Bone marrow (tissue), 2 donors: ENCODE measurements at regions not wholly inside any gene's neighbourhood (a gene's known extent, or its start where the extent isn't known, plus 50 kb on each side); places are given as distances from the start of the nearest gene placed in this dataset.
"Not testable (repeated sequence)": the region's sequence is repeated elsewhere in the genome, so short reads cannot be mapped to it uniquely, and the experiment has no call there.

Source experiments
- DNase-seq, 2 donors: peaks; one replicate each; lab custom pipeline; 2025; lab: John Stamatoyannopoulos, UW

DNA sequence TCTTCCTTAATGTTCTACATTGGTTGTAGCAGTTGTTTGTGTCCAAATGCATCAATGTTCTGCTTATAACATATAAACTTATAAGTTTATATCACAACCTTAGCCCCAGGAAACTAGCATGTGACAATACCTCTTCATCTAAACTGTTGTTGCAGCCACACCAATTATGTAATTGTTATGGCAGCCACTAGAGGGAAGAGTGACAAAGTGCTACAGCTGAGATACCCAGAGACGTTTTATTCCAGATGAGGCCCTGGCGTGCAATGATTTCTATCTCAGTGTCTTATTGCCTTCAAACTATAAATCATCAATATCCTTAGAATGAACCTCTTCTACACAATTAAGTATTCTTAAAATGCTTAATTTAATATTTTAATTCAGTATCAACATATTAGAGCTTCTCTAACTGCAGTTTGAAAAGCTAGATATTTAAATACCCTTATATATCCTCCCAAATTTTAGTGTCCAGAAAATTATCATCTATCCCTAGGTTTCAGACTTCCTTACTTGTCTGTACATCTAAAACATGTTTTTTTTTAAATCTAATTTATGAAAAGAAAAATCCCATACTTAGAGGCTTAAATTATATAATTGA, 171.6 kb downstream of the PCDH10 start:
- DNase-seq: no peak

DNA sequence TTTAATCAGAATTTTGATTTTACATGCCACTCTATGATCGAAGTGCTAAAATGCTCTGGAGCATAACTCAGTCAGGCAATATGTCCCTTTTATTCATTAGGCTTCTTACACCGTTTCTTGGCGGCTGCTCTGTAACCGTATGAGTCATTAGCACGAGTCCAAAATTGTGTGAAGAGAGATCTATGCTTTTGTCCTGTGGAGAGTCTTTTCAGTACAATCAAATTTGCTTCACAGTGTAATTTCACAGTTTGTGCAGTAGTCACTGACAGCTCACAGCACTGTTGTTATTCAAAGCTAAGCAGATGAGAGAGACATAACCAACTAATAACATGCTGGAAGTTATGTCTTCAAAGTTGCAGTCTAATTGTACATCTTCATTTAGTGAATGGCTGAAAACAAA, 167.8 kb downstream of the PCDH10 start:
- DNase-seq: no peak

DNA sequence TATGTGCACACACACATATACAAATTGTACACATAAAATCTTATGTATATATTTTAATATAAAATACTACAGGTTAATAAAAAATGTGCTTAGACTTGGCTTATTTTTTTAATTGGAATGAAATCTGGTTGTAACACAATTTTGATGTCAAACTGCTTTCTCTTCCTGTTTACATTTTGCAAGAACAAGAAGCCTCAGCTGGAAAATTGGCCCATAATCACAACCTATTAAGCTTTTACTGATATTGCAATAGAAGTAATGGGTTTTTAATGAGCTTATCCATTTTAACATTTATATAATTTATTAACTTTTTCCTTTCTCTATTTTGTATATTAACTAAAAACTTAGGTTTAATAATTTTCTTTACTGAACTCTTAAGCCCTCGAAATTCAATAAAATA, 165.9 kb downstream of the PCDH10 start:
- DNase-seq: no peak

DNA sequence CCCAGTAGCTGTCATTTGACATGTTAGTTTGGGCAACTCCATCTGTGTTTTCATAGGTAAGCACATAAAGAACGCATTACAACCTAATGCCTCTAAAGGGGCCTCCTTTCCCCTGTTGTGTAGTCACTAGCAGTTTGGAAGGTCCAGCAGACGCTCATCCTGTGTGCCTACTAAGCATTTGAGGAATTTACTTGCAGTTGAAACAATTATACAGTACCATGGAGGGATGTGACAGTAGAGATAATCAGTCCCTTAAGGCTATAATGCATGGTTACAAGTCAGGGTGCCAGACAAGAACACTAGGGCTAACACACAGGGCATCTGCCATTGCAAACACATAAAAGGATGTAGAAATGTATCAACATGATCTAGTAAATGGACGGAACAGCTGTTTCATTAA, 138.3 kb downstream of the PCDH10 start:
- DNase-seq: no peak

DNA sequence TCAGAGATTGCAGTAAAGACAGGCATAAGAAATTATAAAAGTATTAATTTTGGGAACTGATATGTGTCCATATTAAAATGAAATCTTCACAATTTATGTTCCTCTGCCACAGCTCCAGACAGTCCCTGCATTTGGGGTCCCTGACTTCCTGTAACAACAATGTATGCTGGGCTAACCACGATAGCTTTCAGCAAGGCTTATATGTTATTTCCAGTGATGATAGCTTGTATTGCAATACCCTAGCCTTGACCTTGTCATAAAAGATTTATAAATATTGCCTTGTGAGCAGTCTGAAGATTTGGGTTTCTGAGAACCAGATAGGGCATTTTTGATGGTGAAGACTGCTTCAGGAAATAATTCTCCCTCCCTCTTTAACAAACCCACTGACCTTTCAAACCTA, 129.5 kb downstream of the PCDH10 start:
- no peak for DNase-seq

DNA sequence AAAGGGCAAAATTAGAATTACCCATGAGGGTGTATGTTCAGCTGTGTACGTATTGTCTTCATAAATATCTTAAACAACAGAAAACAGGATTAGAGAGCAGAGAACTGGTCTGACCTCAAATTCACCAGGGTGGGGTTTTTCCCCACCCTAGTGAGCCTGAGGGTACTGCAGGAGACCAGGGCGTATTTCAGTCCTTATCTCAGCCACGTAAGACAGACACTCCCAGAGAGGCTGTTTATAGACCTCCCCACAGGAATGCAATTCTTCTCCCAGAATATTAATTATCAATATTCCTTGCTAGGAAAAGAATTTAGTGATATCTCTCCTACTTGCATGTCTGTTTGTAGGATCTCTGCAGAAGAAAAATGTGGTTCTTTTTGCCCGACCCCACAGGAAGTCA, 128.8 kb downstream of the PCDH10 start:
- DNase-seq: not testable (repeated sequence)

DNA sequence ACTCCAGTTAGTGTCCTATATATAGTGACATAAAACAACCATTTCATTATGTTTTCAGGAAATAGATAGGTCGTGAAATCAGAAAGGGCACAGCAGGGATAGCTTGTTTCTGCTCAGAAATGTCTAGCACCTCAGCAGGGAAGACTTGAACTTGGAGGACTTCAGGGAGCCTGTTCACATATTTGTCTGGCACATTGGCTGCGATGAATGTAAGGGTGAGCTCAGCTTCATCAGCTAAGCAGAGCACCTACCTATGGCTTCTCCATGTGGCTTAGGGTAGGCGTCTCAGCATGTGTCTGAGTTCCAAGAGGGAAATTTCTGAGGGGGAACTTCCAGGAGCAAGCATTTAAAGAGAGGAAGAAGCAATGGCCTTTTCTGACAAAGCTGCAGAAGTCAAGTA, 126.2 kb downstream of the PCDH10 start:
- DNase-seq: no peak

DNA sequence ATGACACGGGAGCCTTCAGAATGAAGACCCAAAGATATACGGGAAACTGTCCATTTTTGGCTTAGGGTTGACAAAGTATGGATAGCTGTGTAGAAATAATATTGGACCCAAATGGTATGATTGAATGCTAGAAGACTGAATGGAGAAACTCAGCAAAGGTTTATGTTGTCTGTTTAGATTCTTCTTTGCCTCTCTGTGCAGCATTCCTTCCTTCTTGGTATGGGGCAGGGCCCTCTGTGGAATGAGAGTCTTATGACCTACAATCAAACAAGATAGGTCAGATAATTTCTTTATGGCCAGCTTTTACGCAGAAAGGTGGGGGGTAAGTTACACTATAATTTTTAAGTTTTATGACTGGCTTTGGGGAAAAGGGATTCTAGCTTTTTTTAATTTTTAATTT, 124.3 kb downstream of the PCDH10 start:
- DNase-seq: no peak

DNA sequence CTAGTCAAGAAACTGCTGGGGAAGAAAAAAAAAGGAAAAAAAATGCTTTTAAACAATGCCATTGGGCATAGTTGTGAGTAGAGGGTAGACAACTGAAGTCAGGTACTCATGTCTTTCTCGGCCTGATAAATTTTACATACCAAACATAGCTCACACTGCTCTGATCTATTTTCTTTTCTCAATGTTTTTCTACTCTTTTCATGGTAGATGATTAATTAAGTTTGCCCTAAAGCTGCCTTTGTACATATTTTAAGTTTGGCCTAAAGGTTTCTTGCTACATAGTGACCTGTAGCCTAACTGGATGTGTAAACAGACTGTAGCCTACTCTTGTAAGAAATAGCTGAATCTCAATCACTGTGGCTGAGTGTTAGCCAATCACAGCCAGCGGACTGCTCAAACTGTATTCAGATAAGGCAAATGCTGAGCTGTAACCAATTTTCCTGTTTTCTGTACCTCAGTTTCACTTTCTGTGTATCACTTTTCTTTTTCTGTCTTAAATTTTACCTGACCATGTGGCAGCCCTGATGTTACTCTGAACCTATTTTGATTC, 121.0 kb downstream of the PCDH10 start:
- DNase-seq: no peak

DNA sequence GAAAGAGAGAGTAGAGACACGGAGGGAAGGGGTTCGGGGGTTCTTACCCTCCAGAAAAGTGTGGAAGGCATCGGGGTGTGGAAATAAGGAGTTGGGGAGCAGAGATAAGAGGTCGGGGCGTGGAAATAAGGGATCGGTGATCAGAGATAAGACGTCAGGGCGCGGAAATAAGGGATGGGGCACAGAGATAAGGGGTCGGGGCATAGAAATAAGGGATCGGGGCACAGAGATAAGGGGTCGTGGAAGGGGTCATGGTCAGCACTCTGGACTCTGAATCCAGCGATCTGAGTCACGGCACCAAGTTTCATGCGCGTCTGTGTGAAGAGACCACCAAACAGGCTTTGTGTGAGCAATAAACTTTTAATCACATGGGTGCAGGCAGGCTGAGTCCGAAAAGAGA, 119.1 kb downstream of the PCDH10 start:
- DNase-seq: no peak

DNA sequence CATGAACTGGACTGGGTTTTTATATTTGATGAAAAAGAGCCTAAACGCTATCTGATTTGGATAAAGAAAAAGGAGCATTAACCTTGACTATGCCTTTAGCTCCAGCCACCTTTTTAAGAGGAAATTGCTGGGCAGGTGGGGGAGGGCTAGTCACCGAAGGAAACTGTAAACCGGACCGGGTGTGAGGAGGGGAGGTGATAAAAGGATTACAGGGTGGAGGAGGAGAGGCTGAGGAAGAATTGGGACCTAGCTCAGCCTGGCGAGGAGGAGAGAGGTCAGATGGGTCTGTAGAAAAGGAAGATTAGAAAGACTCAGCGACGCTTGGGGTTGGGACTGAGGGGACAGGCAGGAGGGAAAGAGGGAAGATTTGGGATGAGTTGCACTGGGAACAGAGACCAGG, 118.4 kb downstream of the PCDH10 start:
- DNase-seq: not testable (repeated sequence)

DNA sequence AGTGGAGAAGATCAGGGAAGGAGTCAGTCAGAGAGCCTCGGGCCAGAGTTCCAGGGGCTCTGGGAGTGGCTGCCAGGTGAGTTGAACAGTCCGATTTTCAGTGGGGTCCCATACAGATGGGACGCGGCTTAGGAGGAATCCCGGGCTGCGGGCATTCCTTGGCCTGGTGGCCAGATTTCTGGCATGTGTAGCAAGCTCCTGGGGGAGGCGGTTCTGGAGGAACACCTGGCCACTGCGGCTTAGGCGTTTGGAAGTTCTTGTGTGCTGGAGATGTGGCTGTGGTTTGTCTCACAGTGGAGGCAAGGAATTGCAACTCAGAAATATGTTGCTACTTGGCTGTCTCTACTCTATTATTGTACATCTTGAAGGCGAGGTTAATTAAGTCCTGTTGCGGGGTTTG, 117.9 kb downstream of the PCDH10 start:
- DNase-seq: not testable (repeated sequence)

DNA sequence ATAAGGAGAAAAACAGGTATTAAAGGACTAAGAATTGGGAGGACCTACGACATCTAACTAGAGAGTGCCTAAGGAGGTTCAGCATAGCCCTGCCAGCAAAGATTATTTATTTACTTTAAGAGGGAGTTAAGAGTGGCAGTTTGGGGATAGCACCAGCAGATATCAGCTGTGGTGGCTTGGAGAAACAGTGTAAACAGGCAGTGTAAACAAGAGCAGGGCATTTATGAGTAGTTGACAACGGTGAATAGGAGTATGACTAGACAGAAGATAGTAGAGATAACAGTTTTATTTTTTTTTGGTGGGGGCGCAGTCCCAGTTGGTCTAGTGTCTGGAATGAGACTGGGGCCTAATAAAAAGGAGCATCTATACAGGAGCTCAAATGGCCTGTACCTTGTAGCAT, 115.2 kb downstream of the PCDH10 start:
- DNase-seq: not testable (repeated sequence)

DNA sequence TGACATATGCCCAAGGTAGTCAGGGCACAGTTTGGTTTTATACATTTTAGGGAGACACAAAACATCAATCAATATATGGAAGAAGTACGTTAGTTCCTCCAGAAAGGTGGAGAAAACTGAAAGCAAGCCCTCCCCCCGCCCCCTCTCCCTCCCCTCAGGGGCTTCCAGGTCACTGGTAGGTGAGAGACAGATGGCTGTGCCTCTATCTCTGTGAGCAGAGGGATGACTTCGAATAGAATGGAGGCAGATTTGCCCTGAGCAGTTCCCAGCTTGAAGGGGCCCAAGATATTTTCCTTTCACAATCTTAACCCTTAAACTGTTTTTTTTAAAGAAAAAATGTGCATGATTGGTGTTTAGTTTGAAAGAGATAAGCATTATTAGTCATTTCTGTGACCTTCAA, 114.0 kb downstream of the PCDH10 start:
- DNase-seq: no peak

DNA sequence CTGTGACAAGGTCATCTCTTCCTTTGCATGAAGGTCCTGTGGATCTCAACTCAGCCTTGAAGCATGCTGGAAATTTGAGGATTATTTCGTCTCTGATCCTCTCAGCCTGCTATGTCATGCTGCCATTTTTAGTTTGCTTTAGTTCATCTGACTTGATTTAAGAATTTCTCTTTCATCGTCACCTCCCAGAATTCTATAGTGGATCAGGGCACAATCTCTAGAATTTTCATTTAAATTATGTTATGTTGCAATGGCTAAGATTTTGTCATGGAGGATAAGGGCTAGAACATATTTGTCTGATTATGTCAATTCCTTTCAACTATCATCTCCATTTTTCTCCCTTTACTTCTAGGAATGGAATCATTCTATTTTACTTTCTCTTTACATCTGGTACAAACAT, 98.8 kb downstream of the PCDH10 start:
- no peak for DNase-seq

DNA sequence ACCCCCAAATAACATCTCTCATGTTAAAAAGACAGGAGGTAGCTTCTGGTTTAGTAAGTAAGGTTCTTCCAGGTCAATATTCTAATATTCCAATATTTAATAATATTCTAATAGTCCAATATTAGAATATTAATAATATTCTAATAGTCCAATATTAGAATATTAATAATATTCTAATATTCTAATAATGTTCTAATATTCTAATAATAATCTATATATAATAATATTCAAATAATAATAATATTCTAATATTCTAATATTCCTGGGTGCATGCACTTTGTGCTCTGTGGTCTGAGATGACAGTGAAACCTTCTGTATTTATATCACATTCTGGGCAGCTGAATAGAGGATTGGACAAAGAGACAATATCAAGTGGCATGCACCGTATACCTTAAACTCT, 96.1 kb downstream of the PCDH10 start:
- no peak for DNase-seq
